AG20443 (cell line): ENCODE measurements at regions not wholly inside any gene's neighbourhood (a gene's known extent, or its start where the extent isn't known, plus 50 kb on each side); places are given as distances from the start of the nearest gene placed in this dataset.

ENCODE experiments used
- DNase-seq: peaks from one replicate; pipeline ENCODE4 v3.0.0; 2012; ENCODE audit warnings: low spot score, mixed read lengths

DNA sequence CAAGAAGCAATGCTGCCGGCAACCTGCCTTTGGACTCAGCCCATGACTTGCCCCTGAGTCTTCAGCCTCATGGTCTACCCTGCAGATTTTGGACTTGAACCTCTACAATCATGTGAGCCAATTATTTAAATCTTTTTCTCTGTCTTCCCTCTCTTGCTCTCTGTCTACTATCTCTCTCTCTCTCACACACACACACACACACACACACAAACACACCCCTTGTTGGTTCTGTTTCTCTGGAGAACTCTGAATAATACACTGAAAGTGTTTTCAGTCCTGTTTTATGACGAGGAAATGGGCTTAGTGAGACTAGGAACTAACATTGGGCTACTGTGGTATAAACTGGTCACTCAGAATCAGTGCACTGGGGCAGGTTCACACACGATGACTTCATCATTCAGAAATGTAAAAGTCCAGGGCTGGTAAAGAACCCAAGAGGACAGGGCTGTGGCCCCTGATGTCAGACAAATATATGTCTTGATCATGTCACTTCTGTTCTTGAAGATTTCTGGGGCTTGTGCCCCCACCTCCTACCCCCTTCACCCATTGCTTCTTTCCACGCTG lies 266.1 kb upstream of the SIX2 start:
- peak; percentile 48 for DNase-seq

DNA sequence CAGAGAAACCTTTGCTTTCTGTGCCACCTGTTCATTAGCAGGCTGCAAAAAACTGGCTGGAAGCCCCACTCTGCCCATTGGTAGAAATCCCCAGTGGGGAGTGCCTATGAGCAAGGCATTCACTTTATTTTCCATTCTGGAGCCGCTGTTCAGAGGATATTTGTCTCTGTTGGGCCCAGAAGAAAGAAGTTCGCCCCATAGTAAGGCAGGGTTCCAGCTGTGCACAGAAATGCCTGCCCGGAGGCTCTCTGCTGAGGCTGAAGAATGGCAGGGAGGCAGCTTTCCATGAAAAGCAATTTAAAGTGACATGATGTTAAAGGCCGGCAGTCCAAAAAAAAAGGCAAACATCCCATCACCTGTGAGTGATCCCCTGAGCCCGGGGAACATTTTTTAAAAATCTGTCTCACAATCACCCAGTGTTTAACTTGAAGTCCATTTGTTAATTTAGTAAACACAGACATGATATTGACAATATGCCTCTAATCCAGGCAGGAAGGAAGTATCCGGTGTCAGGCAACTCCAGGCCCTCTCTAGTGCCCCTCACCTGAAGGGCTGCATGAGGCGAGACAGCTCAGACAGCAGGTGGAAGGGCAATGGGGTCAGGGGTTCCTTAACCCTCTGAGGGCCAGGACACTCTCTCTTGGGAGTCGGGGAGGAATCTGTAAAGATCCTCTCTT lies 265.1 kb upstream of the SIX2 start:
- DNase-seq = no peak

DNA sequence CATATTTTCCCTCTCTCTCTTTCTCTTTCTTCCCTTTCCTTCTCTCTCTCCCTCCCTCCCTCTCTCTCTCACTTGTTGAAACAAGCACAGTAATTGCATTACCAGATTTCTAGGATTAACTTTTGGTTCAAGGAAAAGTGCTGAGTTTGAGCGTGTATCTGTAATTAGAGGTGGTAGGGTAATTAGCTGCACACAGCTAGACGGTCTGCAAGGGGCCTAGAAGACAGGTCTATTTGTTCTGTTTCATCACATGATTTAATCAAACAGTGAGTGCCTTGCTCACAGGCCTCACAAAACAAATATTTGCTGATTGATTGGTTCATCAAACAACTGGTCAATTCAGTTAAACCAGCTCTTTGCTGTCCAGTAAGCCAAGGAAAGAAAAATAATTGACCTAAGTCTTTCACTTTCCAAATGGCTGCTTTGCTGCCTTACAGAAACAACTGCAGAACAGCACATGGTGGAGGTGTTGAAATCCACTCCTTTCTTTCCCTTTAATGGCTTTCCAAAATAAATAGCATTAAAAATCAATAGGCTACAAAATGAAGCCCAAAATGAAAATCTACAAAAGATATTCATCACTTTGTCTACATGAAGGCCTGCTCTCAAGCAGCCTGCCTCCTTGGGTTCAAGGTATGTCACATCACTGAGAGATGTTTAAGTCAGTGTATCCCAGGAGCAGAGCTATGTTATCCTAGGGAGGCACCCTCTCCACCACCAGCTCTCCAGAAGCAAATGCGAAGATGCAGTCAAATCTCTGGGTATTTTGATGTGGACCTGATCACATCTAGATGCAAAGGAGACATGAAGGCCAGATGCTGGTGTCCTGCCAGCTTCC lies 264.4 kb upstream of the SIX2 start:
- no peak for DNase-seq

DNA sequence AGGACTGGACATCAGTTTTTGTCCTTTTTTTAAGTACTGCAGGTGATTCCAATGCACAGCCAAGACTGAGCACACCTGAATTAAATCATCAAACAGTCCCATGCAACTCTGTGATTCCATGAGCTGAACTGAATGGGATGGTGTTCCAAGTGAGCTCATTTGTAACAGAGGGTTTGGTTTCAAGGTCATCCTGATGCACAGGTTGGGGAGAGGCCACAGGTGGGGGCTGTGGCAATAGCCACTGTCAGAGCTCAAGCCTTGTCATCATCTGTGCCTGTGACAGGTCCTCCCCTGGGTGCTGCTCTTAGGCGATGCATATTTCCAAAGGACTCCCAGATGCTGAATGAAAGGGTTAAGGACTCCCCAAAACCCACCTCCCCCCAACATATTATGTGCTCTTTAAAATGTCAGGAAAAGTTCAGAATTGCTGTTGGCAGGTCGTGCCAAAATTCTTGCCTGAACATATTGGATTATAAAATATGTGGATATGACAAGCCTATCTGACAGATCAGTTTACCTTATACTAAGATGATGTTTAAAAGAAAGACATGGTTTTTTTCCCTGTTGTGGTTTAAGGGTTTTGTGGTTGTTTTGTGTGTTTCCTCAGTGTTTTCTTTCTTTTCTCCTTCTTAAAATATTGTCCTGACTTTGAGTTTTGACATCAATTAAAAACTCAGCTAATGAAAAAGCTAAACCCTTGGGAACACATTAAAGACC lies 263.5 kb upstream of the SIX2 start:
- no peak for DNase-seq

DNA sequence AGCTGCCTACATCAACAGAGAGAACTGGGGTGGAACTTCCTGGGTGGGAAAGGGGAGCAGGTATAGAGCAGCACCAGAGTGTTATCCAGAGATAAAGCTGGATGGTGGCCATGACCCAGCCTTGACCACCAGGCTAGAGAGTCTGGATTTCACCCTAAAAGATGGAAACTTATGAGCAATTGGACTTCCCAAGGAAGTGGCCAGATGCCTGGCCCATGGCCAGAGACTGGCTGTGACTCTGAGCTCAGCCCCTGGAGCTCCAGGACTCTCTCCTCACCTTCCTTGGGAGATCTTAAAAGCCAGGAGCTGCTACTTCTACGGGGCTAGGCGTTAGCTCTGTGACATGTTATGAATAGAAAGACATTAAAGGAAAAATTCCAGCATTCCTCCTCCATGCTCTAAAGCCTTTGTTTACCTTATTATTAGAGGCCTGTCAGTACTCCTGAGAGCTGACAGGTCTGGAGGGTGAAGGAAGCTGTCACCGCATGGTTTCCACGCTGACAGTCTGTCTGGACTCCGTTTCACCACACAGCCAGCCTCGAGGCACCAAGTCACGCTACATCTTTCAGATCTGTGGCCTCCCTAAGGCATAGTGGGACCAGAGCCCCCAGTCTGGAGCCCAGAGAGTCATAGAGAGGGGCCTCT lies 260.0 kb upstream of the SIX2 start:
- DNase-seq = peak; percentile 41

DNA sequence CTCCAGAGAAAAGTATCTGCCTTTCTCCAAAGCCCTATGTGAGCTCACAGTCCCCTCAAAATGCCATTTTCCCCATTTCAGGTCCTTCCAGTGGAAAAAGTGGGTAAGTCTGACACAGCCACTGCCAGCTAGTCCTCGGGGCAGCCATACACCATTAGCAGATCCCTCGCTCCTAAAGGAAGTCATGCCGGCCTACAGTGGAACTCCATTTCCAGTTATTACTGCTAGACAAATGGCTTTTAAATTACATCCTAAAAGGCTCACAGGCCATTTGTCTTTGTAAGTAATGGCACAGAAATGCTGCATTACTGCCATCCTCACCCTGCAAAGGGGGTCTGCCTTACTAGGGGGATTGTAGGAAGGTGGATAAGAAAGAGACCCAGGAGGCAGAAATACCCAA lies 259.4 kb upstream of the SIX2 start:
- DNase-seq = no peak

DNA sequence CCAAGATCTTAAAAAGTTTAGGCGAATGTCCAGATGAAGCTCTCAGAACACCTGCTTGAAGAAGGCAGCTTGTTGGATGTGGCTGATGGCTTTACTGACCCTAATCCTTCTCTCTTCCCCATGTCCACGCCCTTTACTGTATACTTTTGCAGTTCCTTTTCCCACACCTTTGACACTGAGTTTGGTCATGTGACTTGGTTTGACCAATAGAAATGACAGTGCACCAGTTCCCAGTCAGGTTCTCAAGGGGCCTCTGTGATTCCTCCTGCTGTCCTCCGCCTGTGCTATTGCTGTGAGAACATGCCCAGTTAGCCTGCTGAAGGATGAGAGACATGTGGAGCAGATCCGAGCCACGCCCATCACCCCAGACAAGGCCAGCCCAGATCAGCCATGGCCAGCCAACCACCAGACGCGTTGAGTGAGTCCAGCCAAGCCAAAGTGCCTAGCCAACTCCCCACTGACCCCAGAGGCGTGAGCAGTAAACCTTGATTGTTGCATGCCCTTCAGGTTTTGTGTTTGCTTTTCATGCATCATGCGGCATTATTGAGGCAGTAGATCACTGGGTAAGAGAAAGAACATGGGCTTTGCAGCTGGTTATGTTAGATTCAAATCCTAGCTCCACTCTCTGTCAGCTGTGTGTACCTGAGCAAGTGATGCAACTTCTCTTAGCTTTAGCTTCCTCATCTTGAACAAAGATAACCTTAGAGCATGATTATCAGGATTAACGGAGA lies 258.0 kb upstream of the SIX2 start:
- DNase-seq = no peak

DNA sequence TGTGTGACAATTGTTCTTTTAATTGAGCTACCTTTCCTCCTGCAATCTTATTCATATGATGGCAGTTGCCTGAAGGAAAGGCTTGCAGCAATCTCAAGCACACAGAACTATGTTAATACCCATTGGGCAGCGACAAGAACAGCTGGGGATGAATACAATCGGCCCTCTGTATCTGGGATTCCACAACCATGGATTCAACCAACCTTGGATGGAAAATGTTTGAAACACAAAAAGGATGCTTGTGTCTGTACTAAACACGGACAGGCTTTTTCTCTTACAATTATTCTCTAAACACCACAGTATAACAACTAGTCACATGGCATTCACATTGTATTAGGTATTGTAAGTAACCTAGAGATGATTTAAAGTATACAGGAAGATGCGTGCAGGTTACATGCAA lies 256.1 kb upstream of the SIX2 start:
- DNase-seq = no peak

DNA sequence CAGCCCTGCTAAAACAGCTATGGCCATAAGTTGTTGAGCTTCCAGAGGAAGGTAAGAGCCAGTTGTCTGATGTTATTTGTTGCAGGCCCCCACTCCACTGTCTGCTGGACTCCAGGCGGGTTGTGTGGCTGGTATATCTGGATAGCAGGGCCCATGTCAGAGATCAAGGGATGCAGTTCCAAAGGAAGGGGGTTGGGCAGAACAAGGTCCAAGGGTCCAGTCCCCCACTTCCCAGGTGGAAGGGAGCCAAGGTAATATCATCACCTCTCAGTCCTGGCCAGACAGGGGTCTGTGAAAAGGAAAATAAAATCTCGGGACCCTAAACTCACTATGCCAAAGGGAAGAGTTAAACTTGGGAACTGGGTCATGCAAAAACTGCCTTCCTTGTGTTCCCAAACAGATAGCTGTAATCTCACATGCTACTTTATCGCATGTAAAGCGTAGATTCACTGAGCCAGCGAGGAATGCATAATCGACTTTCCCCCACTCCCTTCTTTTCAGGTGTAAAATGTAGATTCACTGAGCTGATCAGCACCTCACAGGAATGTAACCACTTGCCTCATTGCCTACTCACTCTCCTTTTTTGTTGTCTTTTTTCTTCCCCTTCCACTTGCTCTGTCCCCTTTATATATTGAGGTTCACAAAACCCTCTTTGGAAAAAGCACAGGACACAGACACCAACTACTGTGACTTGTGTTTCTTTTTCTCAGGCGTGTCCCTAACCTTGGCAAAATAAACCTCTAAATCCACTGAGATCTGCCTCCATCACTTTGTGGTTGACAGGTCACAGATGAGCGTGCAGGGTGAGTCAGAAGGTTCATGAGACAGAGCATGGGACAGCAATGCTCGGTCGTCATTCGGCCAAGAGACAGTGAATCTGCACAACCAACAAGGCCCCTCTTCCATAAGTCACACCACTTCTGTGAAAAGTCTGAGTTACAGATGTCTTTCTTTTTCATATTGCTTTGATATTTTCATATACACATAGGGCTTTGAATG lies 255.3 kb upstream of the SIX2 start:
- DNase-seq = no peak

DNA sequence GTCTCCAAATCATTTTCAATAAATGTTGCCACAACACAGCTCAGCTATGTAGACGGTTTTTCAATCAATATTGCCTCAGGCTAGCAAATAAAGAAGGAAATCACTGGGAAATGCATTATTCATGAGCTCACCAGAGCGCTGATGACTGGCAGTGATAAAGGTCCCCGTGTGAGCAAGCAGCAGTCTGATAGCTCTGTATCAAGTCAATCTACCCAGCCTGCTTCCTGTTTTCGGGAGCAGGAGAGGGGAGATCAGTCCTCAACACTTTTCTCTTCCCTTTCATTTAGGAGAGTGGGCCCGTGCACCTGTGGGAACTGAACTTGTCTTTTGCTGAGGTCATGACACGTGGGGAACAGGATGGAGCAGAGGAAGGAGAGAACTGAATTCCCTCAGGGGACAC lies 253.9 kb upstream of the SIX2 start:
- no peak for DNase-seq

DNA sequence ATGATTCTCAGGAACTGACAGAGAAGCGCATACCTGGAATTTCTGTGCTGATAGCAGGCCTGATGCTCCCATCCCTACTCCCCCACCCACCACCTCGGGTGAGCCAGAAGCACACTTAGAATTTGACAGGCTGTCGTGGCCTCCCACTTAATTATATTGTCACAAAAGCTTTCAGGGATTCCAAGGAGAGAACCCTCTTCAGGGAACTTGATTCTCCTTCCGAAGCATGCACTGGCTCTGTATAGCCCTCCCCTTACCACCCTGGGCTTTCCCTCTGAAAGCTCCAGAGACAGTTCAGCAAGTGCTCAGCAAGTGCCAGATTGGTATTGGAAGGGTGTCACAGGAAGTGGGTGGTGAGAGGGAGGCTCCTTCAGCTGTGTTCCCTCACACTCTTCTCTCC lies 252.5 kb upstream of the SIX2 start:
- no peak for DNase-seq

DNA sequence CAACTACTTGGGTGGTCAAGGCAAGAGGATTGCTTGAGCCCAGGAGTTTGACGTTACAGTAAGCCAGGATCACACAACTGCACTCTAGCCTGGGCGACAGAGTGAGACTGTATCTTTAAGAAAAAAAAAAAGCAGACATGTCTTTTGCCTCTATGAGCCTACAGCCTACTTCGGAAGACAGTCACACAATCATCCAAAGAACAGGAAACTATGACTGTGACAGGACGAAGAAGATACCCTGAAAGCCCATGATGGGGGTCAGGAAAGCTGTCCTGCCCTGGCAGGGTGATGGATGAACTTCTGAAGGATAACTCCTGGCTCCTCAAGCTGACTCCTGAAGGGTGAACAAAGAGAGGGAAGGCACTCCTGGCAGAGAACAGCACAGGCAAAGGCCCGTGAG lies 251.7 kb upstream of the SIX2 start:
- DNase-seq = no peak

DNA sequence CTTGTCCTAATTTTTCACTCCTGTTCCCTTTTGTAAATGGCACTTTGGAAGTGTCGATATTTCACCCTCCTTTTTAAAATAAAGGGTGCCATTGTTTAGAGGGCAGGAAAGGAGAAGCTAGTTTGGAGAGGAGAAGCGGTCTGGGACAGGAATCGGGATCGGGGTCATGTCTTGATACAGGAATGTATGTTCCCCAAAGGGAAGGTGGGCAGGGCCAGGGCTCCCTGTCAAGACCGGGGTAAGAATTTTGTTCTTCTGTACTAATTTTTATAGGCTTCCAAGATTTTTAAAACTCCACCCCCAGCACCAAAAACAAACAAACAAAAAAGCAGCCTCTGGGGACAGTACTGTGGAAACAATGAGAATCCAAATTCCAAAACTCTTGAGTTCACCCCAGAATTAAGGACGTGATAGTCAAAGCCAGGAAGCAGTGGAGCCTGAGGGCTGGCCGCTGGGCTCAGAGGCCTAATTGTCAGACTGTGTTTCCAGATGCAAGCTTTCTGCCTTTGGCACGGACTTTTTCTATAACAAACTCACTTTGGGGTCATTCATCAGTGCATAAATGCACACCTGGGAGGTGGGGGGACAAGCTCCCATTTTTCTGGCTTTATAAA lies 250.4 kb upstream of the SIX2 start:
- no peak for DNase-seq

DNA sequence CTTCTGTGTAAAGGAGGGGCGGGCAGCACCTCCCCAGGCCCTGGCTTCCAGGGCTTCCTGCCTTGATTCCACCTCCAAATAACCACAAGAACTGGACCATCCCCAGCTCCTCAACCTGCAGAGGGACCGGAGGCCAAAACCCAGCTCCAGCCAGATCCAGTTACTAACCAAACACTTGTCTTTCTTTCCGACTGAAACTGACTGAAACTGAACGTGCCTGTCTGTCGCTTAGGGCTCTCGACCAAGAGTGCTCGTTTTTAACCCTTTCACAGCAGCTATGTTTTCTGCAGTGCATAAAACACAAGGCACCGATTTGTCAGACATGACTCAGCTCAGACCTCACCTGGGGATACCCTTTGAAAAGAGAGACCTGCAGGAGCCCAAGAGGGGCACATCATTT lies 249.9 kb upstream of the SIX2 start:
- DNase-seq = no peak

DNA sequence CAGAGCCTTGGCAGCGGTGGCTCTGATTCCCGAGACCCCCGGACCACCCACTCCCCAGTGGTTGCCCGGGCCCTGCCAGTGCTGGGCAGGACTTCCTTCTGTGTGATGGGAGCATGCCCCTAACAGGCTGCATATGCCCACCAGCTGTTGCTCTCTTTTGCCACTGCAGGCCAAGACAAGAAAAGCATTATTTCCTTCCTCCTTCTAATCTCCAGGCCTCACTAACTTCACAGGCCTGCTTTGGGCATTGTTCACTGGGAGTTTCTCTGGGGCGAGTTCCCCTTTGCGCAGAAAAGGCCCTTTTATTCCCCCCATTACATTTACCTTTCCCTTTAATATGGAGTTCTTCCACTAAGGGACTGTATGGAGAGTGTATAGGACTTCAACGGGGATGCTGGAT lies 249.1 kb upstream of the SIX2 start:
- no peak for DNase-seq

DNA sequence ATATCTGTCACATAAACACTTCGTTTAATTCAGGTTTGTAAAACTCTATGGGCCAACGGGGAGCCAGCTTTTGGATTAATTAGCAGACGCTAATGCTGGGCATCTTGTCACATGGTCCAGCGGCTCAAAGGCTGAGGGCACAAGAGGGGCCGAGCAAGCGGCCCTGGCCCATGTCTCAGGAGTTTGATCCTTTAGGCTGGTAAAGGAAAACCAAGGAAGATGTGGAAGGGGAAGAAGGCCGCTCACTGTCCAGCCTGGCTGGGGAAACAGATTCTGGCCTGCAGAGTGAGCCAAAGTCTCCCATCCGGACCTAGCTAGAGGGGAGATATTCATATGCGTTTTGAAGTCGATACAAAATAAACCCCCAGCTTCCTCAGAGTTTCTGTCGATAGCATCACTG lies 248.6 kb upstream of the SIX2 start:
- DNase-seq = no peak

DNA sequence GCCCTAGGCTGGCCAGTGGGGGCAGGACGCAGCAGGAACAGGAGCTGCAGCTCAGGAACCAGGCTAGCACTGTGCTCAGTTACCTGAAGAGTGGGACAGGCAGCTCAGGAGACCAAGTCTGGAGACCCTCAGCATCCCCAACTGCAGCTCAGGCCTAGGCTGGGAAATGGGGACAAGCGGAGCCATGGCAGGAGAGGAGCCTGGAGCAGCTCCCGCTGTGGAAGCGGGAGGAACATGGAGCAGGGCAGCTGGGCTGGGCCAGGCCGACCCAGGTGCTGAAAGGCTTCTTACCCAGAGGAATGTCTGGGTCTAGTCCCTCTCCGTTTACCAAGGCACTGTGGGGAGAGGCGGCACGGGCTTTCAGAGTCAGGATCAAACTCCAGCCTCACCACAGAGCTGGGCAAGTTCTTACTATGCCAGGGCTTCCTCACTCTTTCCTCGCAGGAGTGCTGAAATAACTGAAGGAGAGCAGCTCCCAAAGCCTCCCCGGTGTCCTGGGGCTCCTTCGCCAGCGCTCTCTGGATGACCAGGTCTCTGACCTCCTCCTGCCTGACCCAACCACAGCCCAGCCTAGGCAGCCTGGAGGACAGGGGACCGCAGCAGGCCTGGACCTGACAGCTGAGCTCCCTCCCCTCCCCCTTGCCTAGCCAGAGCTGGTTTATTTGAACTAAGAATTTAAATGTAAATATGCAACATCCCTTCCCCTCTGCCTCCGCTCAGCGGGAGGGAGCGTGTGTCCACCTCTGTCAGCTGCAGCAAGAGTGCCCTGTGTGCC lies 247.8 kb upstream of the SIX2 start:
- no peak for DNase-seq

DNA sequence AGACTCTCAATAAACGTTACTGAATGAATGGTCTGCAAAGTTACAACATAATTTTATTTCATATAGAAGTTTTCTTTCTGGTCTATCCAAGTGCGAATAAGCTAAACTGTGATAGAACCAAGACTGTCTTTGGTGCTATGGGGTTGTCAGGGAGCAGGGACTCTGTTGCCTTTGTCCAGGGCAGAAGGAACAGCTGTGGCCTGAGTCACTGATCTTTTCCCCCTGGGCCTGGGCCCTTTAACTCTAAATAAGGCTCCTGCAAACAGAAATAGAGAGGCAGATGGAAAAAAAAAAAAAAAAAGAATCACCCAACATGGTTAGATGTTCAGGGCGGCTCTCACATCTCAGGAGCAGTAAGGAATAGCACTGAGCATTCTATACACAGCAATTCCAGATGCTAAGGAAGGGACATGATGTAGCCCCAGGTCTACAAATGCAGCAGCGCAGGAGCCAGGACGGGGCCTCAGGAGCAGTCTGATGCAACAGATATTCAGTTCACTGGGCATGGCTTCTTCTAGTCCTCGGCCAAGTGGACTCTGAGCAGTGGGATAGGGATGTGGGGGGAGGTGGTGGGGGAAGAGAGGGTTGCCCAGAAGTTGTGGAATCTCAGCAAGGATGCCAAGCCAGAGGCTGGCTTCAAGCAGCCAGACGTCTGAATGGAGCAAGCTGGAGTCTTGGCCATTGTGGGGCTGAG lies 247.1 kb upstream of the SIX2 start:
- DNase-seq = no peak
